Epithelial cell of esophagus (primary cell): ENCODE measurements at regions not wholly inside any gene's neighbourhood (a gene's known extent, or its start where the extent isn't known, plus 50 kb on each side); places are given as distances from the start of the nearest gene placed in this dataset.
"Not testable (repeated sequence)": the region's sequence is repeated elsewhere in the genome, so short reads cannot be mapped to it uniquely, and the experiment has no call there.

Source experiments
- DNase-seq: peaks from one replicate; pipeline ENCODE4 v3.0.0; 2010; ENCODE audit warnings: low read depth
- H3K4me3 ChIP-seq: 2 replicates; pipeline ENCODE4 v1.5.1; 2011; ENCODE audit warnings: mild to moderate bottlenecking, low read length, control low read depth
- TF ChIP-seq, protein P1 (sequence below): IDR thresholded peaks from 2 replicates; pipeline ENCODE4 v1.5.1; 2011; ENCODE audit warnings: low read depth, mild to moderate bottlenecking, low read length, control low read depth, inconsistent platforms; ENCODE audit not compliant: insufficient read depth; ENCODE audit errors: missing control alignments

DNA sequence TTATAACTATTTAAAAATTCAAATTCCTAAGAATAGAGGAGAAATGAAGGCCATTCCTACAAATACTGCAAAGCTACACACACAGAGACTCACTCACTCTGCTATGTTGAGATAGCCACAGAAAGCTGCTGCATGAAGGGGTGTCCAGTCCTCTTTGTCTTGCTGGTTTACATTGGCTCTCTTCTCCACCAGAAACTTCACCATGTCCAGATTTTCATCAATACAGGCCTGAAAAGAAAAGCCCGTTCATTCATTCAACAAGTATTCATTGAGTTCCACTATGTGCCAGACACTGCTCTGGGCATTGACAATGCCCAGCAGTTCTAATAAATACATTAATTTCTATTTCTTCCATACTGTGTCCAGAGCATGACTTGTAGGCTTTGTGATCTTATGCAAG is 732.3 kb downstream of the CDY1 start:
- no peak for DNase-seq
- H3K4me3 ChIP-seq: no peak overlapping the region
- TF ChIP-seq, protein P1, sequence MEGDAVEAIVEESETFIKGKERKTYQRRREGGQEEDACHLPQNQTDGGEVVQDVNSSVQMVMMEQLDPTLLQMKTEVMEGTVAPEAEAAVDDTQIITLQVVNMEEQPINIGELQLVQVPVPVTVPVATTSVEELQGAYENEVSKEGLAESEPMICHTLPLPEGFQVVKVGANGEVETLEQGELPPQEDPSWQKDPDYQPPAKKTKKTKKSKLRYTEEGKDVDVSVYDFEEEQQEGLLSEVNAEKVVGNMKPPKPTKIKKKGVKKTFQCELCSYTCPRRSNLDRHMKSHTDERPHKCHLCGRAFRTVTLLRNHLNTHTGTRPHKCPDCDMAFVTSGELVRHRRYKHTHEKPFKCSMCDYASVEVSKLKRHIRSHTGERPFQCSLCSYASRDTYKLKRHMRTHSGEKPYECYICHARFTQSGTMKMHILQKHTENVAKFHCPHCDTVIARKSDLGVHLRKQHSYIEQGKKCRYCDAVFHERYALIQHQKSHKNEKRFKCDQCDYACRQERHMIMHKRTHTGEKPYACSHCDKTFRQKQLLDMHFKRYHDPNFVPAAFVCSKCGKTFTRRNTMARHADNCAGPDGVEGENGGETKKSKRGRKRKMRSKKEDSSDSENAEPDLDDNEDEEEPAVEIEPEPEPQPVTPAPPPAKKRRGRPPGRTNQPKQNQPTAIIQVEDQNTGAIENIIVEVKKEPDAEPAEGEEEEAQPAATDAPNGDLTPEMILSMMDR: no peak

DNA sequence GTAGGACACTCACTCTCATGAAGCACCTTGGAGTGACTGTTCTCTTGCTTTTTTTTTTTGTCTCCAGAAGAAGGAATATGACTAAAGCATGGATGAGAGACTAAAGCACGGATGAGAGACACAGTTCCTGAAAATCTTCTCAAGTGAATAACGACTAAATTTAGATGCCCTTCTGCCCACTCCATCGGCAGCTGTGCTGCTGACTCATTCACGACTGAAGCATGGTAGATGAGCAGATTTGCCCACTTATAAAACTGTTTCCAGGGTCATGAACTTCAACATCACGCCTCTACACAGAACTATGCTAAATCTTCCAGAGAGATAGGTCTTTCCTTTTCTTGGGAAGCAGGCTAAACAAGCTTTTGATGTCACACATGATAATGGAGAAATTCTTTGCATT is 738.0 kb downstream of the CDY1 start:
- not testable (repeated sequence) for DNase-seq, H3K4me3 ChIP-seq

DNA sequence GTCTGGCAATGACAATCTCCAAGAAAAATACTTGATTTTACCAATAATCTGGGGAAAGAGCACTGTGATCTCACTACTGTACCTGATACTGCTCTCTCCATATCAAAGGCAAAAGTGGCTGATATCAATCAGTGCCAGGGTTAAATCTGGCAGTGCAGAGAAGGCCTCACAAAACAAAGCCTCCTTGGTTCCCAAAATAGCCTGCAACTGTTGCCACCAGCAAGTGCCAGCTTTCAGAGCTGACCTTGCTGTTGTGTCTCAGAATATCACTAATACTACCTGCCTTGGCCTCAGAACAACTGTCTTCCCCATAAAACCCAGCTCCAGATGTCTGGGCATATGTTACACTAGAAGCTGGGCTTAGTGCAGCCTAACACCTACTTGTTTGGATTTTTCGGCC is 738.6 kb downstream of the CDY1 start:
- DNase-seq, H3K4me3 ChIP-seq: not testable (repeated sequence)

DNA sequence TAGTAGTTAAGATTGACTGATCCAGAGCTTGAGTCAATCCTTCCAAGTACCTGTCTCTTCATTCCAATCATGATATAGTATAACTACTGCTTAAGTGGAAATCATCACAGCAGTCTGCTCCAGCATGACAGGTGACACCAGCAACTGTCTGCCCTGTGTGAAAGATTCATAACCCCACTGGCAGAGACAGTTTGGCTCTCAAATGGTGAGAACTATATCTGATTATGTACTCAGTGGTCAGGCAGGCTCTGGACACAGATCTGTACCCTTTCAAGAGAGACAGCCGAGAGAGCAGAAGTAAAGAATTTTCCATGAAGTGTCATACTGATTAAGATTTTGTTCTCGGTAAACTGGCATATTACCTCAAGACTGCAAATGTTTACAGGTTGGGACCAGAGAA is 741.5 kb downstream of the CDY1 start:
- not testable (repeated sequence) for H3K4me3 ChIP-seq, DNase-seq

DNA sequence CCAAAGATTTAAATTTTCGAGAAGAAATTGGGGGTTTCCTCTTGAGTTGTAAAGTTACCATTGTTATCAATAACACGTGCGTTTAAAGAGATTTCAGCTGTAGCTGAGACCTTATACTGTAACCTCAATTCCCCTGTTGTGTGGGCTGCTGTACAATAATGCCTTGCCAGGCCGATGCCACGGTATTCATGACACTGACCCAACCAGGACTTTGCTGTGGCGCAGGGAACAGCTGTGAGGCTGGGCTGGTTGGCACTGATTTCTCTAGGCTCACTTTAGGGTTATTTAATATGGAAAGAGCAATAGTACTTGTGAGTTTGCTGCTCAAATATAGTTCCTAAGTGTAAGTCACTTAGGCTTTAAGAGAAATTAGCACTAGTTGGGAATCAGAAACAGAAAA is 744.2 kb downstream of the CDY1 start:
- not testable (repeated sequence) for H3K4me3 ChIP-seq, DNase-seq

DNA sequence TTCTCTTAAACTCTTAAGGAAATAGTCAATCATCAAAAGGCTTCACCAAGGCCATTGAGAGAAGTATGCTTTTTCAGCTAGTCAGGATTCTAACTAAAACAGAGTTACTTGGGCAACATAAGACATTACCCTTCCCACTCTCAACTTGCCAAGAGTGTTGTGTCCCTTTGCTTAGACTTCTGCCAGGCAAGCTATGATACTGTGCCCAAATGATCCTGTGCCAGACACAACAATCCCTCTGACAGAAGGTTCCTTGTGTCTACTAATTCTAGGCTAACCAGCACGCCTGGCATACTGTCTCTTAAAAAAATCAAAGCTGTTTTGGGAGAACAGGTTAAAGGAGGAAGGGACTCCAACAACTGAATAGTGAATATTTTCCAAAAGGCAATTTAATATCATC is 750.6 kb downstream of the CDY1 start:
- DNase-seq, H3K4me3 ChIP-seq: not testable (repeated sequence)

DNA sequence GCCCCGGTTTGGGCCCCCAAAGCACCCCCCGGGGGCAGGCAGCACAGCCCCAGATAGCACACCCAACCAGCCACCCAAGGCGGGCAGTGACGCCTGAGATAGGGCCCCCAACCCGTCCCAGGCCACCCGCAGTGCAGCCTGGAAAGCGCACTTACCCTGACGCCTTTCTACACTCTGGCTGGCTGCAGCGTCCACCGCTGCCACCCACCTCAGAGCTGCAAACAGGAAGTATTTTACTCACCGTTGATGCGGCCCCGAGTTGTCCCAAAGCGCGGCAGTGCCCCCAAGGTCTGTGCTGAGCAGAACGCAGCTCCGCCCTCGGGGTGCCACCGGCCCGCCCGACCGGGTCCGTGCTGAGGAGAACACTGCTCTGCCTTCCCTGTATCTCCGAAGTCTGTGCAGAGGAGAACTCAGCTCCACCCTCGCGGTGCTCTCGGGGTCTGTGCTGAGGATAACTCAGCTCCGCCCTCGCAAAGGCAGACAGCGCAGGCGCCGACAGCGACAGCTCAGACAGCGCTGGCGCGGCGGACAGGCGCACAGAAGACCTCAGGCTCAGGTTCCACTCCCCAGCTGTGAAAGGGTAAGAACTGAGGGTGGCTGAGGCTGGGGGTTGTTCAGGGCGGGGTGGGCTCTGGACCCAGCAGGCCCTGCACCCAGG is 786.9 kb downstream of the CDY1 start:
- H3K4me3 ChIP-seq: no peak overlapping the region
- peak; percentile 10 for DNase-seq
- TF ChIP-seq, protein P1: no peak

DNA sequence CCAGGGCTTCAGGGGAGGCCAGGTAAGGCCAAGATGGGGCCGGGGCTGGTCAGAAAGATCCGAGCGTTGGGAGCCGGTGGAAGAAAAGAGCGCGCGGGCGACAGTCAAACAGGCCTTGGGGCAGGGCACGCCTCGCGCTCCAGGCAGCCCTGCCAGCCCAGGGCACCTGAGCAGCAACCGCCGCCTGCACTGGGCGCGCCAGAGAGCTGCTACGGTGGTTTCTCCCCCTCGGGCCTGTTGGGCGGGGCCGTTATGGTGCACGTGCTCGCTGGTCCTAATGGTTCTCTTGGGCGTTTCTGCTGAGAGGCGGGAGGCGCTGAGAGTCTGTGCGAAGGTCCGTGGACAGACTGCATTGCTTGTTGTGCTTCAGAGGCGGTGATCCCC is 787.4 kb downstream of the CDY1 start:
- H3K4me3 ChIP-seq: no peak overlapping the region
- TF ChIP-seq, protein P1: no peak
- no peak for DNase-seq
